Stimulated activated CD4-positive, alpha-beta T cell treated with anti-CD3 and anti-CD28 coated beads, Interleukin-2, amount 100 ng/mL, for 48 hours (primary cell): ENCODE measurements at regions not wholly inside any gene's neighbourhood (a gene's known extent, or its start where the extent isn't known, plus 50 kb on each side); places are given as distances from the start of the nearest gene placed in this dataset.
"Not testable (repeated sequence)": the region's sequence is repeated elsewhere in the genome, so short reads cannot be mapped to it uniquely, and the experiment has no call there.

Source experiments
- DNase-seq, 2 donors: peaks; one replicate each; pipeline ENCODE4 v3.0.0-alpha.2; 2020

GRCh38 chr10:4633776-4634175, 192.2 kb upstream of the AKR1E2 start:
- no peak for DNase-seq

DNA sequence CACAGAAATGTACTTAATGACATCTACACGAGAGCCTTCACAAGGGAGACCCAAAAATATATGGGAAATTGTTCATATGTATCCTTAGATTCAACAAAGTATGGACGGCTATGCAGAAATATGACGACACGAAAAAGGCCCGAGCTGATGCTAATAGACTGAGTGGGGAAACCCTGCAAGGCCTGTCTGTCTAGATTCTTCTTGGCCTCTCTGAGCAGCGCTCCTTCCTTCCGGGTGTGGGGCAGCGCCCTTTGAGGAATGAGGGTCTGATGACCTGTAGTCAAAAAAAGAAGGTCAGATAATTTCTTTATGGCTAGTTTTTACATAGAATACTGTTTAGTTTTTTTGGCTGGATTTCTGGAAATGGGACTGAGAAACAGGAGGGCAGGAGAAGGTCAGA, 192.8 kb upstream of the AKR1E2 start:
- no peak for DNase-seq

DNA sequence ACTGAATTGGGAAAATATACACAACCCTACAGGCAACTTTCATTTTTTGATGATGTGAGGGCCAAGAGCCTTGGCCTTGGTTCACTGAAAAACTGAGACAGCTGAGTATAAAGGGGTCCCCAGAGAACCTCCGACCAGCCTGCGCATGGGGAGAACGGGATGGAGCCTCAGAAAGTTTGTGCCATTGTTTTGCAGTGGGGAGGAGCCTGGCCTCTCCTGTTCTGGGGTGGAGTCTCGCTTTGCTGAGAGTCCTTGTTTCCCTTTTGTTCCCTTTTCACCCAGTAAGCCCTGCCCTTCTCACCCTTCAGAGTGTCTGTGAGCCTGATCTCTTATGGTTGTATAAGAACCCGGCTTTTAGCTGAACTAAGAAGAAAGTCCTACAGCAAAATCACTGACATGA, 193.2 kb upstream of the AKR1E2 start:
- DNase-seq: no peak

GRCh38 chr10:4626919-4627318, 199.1 kb upstream of the AKR1E2 start:
- DNase-seq: no peak

DNA sequence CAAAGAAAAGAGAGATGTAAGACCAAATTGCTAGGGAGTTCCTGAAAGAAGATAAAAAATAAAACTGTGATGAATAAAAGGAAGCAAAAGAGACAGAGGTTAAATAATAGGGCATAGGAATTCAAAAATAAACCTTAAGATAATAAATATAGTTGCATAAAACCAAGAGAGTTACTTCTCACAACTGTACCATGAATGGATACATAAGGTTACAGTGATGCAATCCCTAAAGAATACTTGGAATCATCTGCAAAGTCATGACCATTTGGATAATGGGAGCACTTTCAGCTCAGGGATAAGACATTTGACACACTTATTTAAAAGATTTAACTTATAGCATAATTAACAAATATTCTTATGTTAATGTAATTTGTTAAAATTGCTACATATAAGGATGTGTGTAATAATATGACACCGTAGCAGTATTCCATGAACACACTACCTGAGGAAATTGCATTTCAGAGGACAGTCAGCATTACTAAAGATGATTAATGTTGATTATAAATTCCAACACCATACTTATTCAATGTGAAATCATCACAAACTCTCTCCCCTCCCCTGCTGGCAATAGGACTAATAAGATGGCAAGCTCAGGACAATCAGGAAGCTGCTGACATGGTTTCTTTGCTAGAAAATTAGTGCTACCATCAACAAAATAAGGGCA, 202.1 kb upstream of the AKR1E2 start:
- no peak for DNase-seq

DNA sequence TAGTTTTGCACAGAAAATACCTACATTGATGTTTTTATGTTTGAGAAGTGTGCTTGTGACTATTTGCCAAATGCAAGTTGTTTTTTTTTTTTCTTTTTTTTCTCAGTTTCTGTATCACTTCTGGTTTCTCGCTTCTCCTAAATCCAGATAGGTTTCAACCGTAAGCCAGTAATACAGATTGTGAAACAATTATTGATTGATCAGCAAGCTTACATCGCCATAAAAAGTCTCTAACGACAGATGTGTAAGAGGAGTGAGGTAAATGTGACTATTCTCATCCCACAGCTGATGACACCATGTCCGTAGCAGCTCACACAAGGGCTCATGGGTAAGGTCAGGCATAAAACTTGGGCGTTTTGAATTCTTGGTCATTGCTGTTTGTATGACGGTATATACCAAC, 202.8 kb upstream of the AKR1E2 start:
- DNase-seq: no peak

DNA sequence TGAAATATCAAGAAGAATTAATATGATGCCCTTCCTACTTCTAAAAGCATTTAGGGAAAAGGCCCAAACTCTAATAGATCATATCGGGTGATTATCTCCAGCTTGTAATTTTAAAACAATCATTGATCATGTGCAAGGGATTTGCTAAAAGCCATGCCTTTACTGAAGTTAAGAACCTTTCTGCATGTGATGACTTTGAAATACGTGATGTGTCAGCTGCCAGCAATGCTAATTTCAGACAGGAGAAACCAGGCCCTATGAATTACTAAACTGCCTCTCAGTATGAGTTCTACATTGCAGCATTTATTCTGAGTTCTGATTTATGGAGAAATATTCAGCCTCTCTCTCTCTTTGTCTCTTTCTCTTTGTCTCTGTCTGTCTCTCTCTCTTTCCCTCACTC, 203.6 kb upstream of the AKR1E2 start:
- no peak for DNase-seq

DNA sequence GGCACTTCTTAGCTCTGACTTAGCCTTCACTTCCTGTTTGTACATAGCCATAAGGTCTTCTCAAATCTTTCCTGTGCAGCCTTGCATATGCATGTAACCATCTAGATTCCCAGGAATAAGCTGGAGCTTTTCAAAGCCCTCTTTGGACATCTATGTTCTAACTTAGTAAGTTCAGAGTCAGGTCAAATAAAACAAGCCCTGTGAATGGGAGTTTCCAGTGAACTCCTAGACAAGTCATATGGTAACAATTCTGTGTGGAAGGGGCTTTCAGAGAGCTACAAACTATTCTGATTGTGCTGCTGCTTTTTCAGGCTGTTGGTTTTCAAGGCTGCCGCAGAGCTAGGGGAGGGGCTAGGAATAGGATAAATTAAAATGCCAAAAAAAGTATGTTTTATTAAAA, 208.4 kb upstream of the AKR1E2 start:
- no peak for DNase-seq

DNA sequence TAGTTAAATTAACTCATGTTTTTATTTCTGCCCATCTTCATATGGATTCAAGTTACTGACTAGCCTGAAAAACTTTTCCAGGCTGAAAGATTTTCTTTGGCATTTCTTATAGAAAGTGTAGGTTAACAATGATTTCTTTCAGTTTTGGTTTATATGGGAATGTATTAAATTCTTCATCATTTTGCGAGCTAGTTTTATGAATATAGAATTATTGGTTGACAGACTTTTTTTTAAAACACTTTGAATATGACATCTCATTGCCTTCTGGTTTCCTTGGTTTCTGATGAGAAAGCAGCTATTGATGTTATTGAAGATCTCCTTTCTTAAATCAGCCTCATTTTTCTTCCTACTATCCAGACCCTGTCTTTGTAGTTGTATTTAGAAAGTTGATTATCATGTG, 211.0 kb upstream of the AKR1E2 start:
- no peak for DNase-seq

- DNase-seq: no peak
These were observed 216.8 kb upstream of the AKR1E2 start for GRCh38 chr10:4609251-4609650.

- no peak for DNase-seq
These were observed 218.3 kb upstream of the AKR1E2 start for GRCh38 chr10:4607681-4608080.

DNA sequence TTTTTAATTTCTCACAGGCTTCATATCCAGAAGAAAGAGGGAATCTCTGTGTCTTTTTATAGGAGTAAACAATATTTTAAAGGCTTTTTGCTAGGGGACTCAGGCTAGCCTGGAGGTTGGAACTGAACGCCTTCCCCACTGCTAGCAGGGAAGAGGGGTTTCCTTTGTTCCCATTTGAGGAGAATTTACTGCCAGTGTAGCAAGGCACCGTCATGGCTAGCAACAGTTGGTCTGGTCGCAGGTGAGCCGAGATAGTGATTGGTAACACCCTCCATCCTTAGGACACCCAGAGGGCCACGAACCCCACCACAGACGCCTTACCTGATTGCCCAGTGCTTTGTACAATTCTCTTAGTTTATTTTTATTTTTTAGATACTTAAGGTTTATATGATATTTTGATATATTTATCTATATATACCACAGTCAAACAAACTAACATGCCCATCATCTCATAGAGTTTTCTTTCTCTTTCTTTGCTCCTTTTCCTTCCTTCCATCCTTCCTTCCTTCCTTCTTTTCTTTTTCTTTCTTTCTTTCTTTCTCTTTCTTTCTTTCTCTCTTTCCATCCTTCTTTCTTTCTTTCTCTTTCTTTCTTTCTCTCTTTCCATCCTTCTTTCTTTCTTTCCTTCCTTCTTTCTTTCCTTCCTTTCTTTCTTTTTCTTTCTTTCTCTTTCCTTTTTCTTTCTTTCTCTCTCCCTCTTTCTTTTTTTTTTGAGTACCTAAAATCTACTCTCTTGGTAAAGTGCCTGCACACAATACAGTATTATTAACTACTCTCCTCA, 219.0 kb upstream of the AKR1E2 start:
- DNase-seq: no peak

- no peak for DNase-seq
These were observed 223.1 kb upstream of the AKR1E2 start for GRCh38 chr10:4602764-4603491.

DNA sequence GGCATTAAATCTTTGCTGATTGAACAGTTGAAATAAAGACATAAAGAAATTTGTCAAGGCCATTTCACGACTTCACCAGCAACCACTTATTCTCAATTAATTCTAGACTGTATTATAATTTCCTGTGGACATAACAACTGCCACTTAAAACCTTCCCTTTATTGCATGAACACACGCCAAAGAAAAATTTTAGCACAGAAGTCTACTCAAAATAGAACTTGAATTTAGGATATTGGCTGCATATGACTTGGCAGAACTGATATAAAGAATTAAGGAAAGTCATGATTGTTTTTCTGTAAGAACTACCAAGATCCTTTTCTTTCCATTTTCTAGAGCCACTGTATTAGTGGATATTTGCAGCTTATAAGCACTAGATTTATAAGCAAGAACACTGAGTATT, 226.5 kb upstream of the AKR1E2 start:
- DNase-seq: no peak

GRCh38 chr10:4597898-4598297, 228.1 kb upstream of the AKR1E2 start:
- DNase-seq: not testable (repeated sequence)

DNA sequence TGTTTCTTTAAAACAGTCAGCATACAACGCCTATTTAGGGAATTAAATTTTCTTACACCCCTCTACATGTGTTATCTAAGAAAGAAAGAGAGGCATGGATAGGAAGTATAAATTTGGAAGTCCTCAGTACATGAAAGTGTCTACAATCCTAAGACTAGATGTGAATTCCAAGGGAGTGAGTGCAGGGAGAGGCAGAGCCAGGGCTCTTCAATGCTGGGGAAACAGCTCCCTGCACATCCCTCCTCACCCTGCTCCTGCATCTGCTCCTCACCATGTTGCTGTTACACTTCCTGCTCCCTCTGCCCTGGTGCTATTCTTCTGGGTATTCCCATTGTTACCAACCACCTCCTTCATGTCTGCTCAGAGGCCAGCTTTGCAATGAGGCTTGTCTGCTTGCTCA, 229.1 kb upstream of the AKR1E2 start:
- no peak for DNase-seq

DNA sequence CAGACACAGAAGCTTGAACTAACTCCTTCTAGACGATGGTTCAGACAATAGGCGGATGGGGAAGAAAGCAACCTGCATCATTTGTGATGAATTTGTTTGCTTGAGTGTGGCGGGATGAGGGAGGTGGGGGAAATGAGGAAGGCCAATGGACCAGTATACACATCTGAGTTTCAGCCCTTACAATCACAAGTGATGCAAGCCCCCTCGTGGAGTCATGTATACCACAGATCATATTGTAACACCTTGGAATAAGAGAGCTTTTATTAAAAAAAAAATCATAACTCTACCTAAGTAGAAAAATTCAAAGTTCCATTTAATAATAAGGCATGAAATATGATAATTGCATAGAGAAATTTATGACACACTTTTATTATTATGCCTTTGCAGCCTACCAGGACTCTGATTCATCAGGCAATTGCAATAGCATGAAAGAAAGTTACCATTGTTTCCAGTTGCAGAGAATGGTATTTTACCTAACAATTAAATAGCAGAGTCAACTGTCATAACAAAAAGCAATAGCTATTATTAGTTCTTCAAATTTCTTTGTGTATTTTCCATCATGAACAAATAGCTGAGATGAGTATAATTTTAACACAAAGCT, 230.2 kb upstream of the AKR1E2 start:
- DNase-seq: no peak

DNA sequence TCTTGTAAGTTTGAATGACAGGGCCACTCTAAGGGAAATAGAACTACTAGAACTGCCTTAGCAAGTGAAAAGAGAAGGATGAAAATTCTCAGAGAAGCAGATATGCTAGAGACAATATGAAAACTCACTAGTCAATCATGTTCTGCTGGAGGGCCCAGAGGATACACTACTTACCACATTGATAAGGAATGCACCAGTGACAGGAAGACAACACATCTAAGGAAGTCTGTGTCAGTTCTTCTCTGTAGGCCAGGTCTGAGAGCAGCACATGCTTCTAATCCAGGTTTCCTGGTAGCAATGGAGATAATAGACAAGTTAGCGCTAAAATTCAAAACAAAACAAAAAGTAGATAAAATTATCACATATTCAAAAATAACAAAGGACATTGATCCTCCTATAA, 235.2 kb upstream of the AKR1E2 start:
- DNase-seq: no peak

GRCh38 chr10:4588824-4589223, 237.2 kb upstream of the AKR1E2 start:
- no peak for DNase-seq

DNA sequence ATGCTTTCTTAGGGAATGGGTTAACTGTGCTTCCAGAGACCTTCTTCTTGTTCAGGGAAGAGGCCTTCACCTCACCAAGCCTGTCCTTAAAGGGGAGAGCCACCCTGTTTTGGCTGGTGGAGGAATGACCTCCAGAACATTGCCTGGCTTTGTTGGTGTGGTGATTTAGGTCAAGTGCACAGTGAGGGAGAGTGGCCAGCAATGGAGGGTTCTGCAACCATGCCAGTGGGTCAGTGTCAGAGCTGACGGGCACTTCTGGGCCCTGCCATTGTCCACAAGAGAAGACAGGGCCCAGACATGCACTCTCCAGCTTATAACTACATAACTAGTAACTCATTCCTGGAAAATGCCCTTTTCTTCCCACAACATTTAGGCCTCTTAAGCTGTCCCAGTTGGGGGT, 238.5 kb upstream of the AKR1E2 start:
- no peak for DNase-seq

DNA sequence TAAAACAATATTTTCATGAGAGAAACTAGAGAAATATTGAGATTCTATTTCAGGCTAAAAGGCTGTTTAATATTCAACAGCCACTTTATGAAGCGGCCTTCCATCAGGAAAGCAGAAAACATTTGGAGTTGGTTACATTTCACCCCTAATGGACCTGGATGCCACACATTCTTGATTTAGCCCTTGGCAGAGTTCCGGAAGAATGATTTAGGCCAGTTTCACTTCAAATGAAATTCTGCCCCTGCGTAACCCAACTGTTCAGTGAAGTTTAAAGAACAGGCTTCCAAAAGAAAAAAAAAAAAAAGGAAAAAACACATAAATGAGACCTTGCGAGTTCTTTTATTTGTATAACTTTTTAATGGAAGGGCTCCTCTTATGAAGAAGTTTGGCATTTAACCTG, 239.2 kb upstream of the AKR1E2 start:
- no peak for DNase-seq

- no peak for DNase-seq
These were observed 244.1 kb upstream of the AKR1E2 start for GRCh38 chr10:4581929-4582328.

DNA sequence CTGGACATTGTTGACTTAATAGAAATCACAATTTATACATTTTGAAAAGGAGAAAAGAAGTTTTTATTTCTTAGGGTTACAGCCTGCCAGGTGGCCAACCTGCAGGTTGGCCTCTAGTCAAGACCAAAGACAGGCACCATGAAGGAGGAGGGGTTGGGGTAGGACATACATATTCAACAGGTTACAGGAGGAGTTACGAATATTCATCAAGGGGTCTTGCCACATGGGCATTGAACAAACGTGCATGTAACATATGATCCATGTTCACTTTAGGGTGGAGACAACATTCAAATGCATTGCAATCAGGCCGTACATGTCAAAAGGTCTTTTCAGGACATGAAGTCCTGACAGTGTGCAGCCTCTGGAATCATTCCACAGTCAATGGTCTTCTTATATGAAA, 246.2 kb upstream of the AKR1E2 start:
- DNase-seq: no peak

- DNase-seq: no peak
These were observed 249.8 kb upstream of the AKR1E2 start for GRCh38 chr10:4576206-4576605.
